T-helper 2 cell treated with Interferon-gamma antibody and Interleukin-4, amounts not matched to agents 5 μg/mL and 100 μg/mL, for 36 hours (primary cell): ENCODE measurements at regions not wholly inside any gene's neighbourhood (a gene's known extent, or its start where the extent isn't known, plus 50 kb on each side); places are given as distances from the start of the nearest gene placed in this dataset.
"Not testable (repeated sequence)": the region's sequence is repeated elsewhere in the genome, so short reads cannot be mapped to it uniquely, and the experiment has no call there.

ENCODE experiments used
- DNase-seq: peaks from one replicate; pipeline ENCODE4 v3.0.0; 2021; ENCODE audit warnings: low spot score
- H3K27ac Mint-ChIP-seq: one replicate; pipeline ENCODE4 v1.8.0; 2021; ENCODE audit warnings: mild to moderate bottlenecking, mixed read lengths
- H3K27me3 Mint-ChIP-seq: one replicate; pipeline ENCODE4 v1.8.0; 2021; ENCODE audit warnings: low read depth, mixed read lengths
- H3K36me3 Mint-ChIP-seq: one replicate; pipeline ENCODE4 v1.8.0; 2021; ENCODE audit warnings: low read depth, mixed read lengths
- H3K4me1 Mint-ChIP-seq: one replicate; pipeline ENCODE4 v1.8.0; 2021; ENCODE audit warnings: low read depth, mixed read lengths
- H3K4me3 Mint-ChIP-seq: one replicate; pipeline ENCODE4 v1.8.0; 2022; ENCODE audit warnings: mild to moderate bottlenecking, moderate library complexity, mixed read lengths
- H3K9me3 Mint-ChIP-seq: one replicate; pipeline ENCODE4 v1.8.0; 2021; ENCODE audit warnings: mixed read lengths

DNA sequence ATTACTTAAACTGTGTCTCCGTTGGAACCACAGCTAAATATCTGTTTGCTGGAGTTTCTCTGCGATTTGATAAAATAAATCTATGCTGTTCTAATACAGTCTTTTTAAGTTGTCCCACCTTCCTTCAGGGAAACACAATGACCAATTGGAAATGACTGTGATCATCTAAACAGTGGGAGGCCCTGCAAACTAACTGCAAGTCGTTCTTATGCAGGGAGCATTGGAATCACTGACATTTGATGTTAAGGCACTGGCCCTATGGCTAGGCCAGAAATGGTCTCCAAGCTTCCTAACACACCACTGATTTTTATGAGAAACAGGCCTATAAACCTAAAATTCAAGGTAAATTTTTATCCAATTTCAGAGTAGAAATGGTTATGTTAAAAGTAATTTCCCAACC is 645.2 kb downstream of the LMO4 start:
- H3K9me3 Mint-ChIP-seq = no peaks in the 10 kb centered on the region
- H3K36me3 Mint-ChIP-seq = no peaks in the 10 kb centered on the region
- H3K27ac Mint-ChIP-seq = no peak overlapping the region
- H3K27me3 Mint-ChIP-seq = no peaks in the 10 kb centered on the region
- DNase-seq = no peak
- no peaks in the 10 kb centered on the region for H3K4me1 Mint-ChIP-seq
- no peak overlapping the region for H3K4me3 Mint-ChIP-seq

GRCh38 chr1:87976316-87976715 is 647.6 kb downstream of the LMO4 start:
- no peak for DNase-seq
- no peak overlapping the region for H3K4me3 Mint-ChIP-seq
- H3K9me3 Mint-ChIP-seq = no peaks in the 10 kb centered on the region
- no peaks in the 10 kb centered on the region for H3K4me1 Mint-ChIP-seq
- H3K36me3 Mint-ChIP-seq = no peaks in the 10 kb centered on the region
- H3K27ac Mint-ChIP-seq = no peak overlapping the region
- H3K27me3 Mint-ChIP-seq = no peaks in the 10 kb centered on the region

GRCh38 chr1:87977145-87977544 is 648.5 kb downstream of the LMO4 start:
- Mint-ChIP-seq H3K4me1 (no peaks in the 10 kb centered on the region), H3K27me3 (no peaks in the 10 kb centered on the region), H3K9me3 (no peaks in the 10 kb centered on the region), H3K36me3 (no peaks in the 10 kb centered on the region), H3K27ac (no peak overlapping the region), H3K4me3 (no peak overlapping the region)
- no peak for DNase-seq

GRCh38 chr1:87979079-87979478 is 650.4 kb downstream of the LMO4 start:
- no peaks in the 10 kb centered on the region for H3K9me3 Mint-ChIP-seq
- DNase-seq = no peak
- no peaks in the 10 kb centered on the region for H3K27me3 Mint-ChIP-seq
- H3K4me3 Mint-ChIP-seq = no peak overlapping the region
- H3K4me1 Mint-ChIP-seq = no peaks in the 10 kb centered on the region
- H3K36me3 Mint-ChIP-seq = no peaks in the 10 kb centered on the region
- no peak overlapping the region for H3K27ac Mint-ChIP-seq

DNA sequence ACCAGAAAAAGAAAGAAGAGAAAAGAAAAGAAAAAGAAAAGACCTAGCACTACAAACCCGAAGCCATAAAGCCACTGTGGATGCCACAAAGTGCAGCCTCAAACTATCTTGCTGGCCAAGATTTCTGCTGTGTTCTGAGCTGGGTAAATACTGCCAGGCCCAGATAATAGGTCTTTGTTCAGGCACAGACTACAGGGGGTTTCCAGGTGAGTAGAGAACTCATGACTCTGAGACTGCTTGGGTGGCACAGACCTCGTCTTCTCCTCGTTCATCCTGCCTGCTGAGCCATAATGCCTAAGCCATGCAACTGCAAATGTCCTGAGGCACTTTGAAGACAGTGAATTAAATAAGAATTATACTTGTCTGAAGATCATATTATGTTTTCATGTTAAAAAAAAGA is 651.8 kb downstream of the LMO4 start:
- no peak for DNase-seq
- Mint-ChIP-seq H3K27ac (no peak overlapping the region), H3K9me3 (no peaks in the 10 kb centered on the region)

GRCh38 chr1:87981386-87981785 is 652.7 kb downstream of the LMO4 start:
- H3K27ac Mint-ChIP-seq = no peak overlapping the region
- H3K4me3 Mint-ChIP-seq = no peak overlapping the region
- no peak for DNase-seq
- no peaks in the 10 kb centered on the region for H3K27me3 Mint-ChIP-seq
- no peaks in the 10 kb centered on the region for H3K4me1 Mint-ChIP-seq
- no peaks in the 10 kb centered on the region for H3K9me3 Mint-ChIP-seq
- H3K36me3 Mint-ChIP-seq = no peaks in the 10 kb centered on the region

More for the DNA sequence above, 651.8 kb downstream of the LMO4 start:
- Mint-ChIP-seq H3K27me3 (no peaks in the 10 kb centered on the region), H3K4me3 (no peak overlapping the region), H3K4me1 (no peaks in the 10 kb centered on the region), H3K36me3 (no peaks in the 10 kb centered on the region)

DNA sequence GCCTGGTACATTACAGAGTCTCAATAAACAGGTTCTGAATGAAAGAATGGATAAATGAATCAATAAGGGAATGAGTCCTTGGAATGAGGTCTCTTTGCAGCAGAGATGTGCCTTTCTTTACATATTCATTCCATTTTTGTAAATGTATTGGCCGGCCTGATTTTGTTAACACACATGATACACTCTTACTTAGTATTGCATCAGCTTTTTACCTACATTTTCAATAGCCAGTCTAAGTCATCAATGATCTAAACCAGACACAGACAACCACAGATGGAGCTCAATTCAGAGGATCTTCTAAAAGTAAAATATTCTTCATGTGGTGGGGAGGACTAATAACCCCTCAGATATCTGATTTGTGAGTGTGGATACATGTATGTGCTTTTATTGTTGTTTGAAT is 653.1 kb downstream of the LMO4 start:
- no peak for DNase-seq
- no peaks in the 10 kb centered on the region for H3K4me1 Mint-ChIP-seq
- H3K9me3 Mint-ChIP-seq = no peaks in the 10 kb centered on the region
- H3K27me3 Mint-ChIP-seq = no peaks in the 10 kb centered on the region
- no peak overlapping the region for H3K4me3 Mint-ChIP-seq
- no peak overlapping the region for H3K27ac Mint-ChIP-seq
- no peaks in the 10 kb centered on the region for H3K36me3 Mint-ChIP-seq

GRCh38 chr1:87983841-87984240 is 655.2 kb downstream of the LMO4 start:
- no peaks in the 10 kb centered on the region for H3K27me3 Mint-ChIP-seq
- no peaks in the 10 kb centered on the region for H3K4me1 Mint-ChIP-seq
- H3K4me3 Mint-ChIP-seq = no peak overlapping the region
- no peak overlapping the region for H3K27ac Mint-ChIP-seq
- no peaks in the 10 kb centered on the region for H3K36me3 Mint-ChIP-seq
- DNase-seq = no peak
- H3K9me3 Mint-ChIP-seq = no peaks in the 10 kb centered on the region

GRCh38 chr1:87985071-87985470 is 656.4 kb downstream of the LMO4 start:
- no peak for DNase-seq
- Mint-ChIP-seq H3K4me3 (no peak overlapping the region), H3K9me3 (no peaks in the 10 kb centered on the region), H3K4me1 (no peaks in the 10 kb centered on the region), H3K36me3 (no peaks in the 10 kb centered on the region), H3K27ac (no peak overlapping the region), H3K27me3 (no peaks in the 10 kb centered on the region)

DNA sequence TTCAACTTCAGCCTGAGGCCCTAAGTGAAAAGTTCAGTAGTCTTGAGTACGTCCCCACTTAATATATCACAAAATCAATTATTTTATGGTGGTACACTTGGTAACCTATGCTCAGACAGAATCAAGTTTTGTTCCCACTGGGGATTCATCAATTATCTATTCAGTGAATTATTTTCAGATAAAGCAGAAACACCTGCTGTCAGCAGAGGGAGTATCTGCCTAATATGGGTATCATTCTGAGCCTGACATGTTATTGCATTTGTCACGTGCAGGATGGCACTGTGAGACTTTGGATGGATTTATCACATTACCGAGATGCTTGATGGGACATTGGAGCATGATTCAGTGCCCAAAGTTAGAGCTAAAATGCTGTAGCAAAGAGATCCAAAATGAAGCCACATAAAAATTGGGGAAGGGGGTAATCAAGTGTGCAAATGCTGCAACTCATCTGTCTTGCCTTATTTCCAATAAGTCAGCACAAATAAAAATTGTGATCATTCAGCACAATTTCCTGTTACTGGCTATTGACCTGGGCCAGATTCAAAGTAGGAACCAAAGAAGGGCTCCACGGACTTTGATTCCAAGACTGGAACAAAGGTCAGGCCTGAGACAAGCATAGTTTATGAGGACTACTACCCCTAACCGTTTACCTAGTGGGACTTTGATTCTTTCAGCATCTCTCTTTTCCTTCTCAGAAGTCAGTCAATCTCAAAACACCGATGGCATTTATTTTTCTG is 657.6 kb downstream of the LMO4 start:
- Mint-ChIP-seq H3K27ac (no peak overlapping the region), H3K36me3 (no peaks in the 10 kb centered on the region), H3K27me3 (no peaks in the 10 kb centered on the region), H3K4me3 (no peak overlapping the region), H3K9me3 (no peaks in the 10 kb centered on the region), H3K4me1 (no peaks in the 10 kb centered on the region)
- no peak for DNase-seq

GRCh38 chr1:87989346-87989745 is 660.7 kb downstream of the LMO4 start:
- Mint-ChIP-seq H3K4me1 (no peaks in the 10 kb centered on the region), H3K9me3 (no peaks in the 10 kb centered on the region), H3K4me3 (no peak overlapping the region), H3K27me3 (no peaks in the 10 kb centered on the region), H3K27ac (no peak overlapping the region), H3K36me3 (no peaks in the 10 kb centered on the region)
- DNase-seq = no peak

GRCh38 chr1:87992536-87992935 is 663.9 kb downstream of the LMO4 start:
- not testable (repeated sequence) for H3K4me1 Mint-ChIP-seq, H3K9me3 Mint-ChIP-seq, H3K36me3 Mint-ChIP-seq, H3K27ac Mint-ChIP-seq, H3K4me3 Mint-ChIP-seq, H3K27me3 Mint-ChIP-seq, DNase-seq

- H3K4me3 Mint-ChIP-seq = no peak overlapping the region
- no peak overlapping the region for H3K27ac Mint-ChIP-seq
- H3K4me1 Mint-ChIP-seq = no peaks in the 10 kb centered on the region
- no peak for DNase-seq
- H3K27me3 Mint-ChIP-seq = no peaks in the 10 kb centered on the region
- no peaks in the 10 kb centered on the region for H3K36me3 Mint-ChIP-seq
- no peaks in the 10 kb centered on the region for H3K9me3 Mint-ChIP-seq
These were observed 664.4 kb downstream of the LMO4 start for GRCh38 chr1:87993051-87993450.

DNA sequence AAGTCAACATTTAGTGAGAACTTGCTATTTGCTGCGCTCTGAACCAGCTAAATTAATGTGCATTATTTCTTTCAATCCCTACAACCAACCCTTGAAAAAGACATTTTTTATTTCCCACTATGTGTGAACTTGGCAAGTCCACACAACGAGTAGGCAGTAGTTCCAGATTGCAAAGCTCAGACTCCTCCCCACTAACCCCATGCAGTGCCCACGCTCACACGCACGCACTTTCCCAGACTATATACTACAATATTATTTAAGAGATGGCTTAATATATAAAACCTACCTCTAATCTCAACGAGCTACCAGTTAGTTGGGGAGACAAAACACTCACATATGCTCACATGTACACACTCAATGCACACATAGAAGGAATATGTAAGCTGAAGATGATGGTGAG is 671.2 kb downstream of the LMO4 start:
- no peak for DNase-seq
- no peaks in the 10 kb centered on the region for H3K9me3 Mint-ChIP-seq
- H3K27me3 Mint-ChIP-seq = no peaks in the 10 kb centered on the region
- H3K36me3 Mint-ChIP-seq = no peaks in the 10 kb centered on the region
- H3K4me1 Mint-ChIP-seq = no peaks in the 10 kb centered on the region
- H3K4me3 Mint-ChIP-seq = no peak overlapping the region
- no peak overlapping the region for H3K27ac Mint-ChIP-seq

- Mint-ChIP-seq H3K4me1 (no peaks in the 10 kb centered on the region), H3K27ac (no peak overlapping the region), H3K9me3 (no peaks in the 10 kb centered on the region), H3K4me3 (no peak overlapping the region), H3K36me3 (no peaks in the 10 kb centered on the region), H3K27me3 (no peaks in the 10 kb centered on the region)
- DNase-seq = no peak
These were observed 672.8 kb downstream of the LMO4 start for GRCh38 chr1:88001460-88001859.
